ENCODE measurements at regions not wholly inside any gene's neighbourhood (a gene's known extent, or its start where the extent isn't known, plus 50 kb on each side); places are given as distances from the start of the nearest gene placed in this dataset.

- ChIA-PET CTCF (no interaction called here), POLR2A (no interaction called here)
- H3K27me3 Mint-ChIP-seq: peaks cover 2% of the 10 kb centered on the region
- no peak for ATAC-seq (ENCODE audit: low read depth)
- no peaks in the 10 kb centered on the region for H3K9me3 Mint-ChIP-seq
- no peaks in the 10 kb centered on the region for H3K4me1 Mint-ChIP-seq
- H3K27ac Mint-ChIP-seq: no peak overlapping the region
- H3K36me3 Mint-ChIP-seq (ENCODE audit: low read depth): no peaks in the 10 kb centered on the region
- no peak for DNase-seq
- H3K4me3 Mint-ChIP-seq: no peak overlapping the region
- intact Hi-C loops (cut with micrococcal nuclease): no loop called here
- TF ChIP-seq, protein P1, sequence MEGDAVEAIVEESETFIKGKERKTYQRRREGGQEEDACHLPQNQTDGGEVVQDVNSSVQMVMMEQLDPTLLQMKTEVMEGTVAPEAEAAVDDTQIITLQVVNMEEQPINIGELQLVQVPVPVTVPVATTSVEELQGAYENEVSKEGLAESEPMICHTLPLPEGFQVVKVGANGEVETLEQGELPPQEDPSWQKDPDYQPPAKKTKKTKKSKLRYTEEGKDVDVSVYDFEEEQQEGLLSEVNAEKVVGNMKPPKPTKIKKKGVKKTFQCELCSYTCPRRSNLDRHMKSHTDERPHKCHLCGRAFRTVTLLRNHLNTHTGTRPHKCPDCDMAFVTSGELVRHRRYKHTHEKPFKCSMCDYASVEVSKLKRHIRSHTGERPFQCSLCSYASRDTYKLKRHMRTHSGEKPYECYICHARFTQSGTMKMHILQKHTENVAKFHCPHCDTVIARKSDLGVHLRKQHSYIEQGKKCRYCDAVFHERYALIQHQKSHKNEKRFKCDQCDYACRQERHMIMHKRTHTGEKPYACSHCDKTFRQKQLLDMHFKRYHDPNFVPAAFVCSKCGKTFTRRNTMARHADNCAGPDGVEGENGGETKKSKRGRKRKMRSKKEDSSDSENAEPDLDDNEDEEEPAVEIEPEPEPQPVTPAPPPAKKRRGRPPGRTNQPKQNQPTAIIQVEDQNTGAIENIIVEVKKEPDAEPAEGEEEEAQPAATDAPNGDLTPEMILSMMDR (IDR thresholded peaks at IDR 0.05): no peak
Observed at GRCh38 chr9:20138841-20139240, 350.0 kb upstream of the SLC24A2 start.

GRCh38 chr9:20138116-20138515, 349.3 kb upstream of the SLC24A2 start:
- CTCF ChIA-PET: no interaction called here

GRCh38 chr9:20137425-20137824, 348.6 kb upstream of the SLC24A2 start:
- no peaks in the 10 kb centered on the region for H3K27me3 Mint-ChIP-seq
- TF ChIP-seq, protein P1 (IDR thresholded peaks at IDR 0.05): no peak
- H3K4me1 Mint-ChIP-seq: no peaks in the 10 kb centered on the region
- CTCF ChIA-PET: no interaction called here
- DNase-seq (no peak), ATAC-seq (ENCODE audit: low read depth) (no peak)
- intact Hi-C loops (cut with micrococcal nuclease): no loop called here
- H3K36me3 Mint-ChIP-seq (ENCODE audit: low read depth): no peaks in the 10 kb centered on the region
- no peaks in the 10 kb centered on the region for H3K9me3 Mint-ChIP-seq
- no peak overlapping the region for H3K4me3 Mint-ChIP-seq
- H3K27ac Mint-ChIP-seq: no peak overlapping the region
- POLR2A ChIA-PET: no interaction called here

More at GRCh38 chr9:20138116-20138515, 349.3 kb upstream of the SLC24A2 start:
- H3K27me3 Mint-ChIP-seq: no peaks in the 10 kb centered on the region
- intact Hi-C loops (cut with micrococcal nuclease): no loop called here
- no peaks in the 10 kb centered on the region for H3K36me3 Mint-ChIP-seq (ENCODE audit: low read depth)
- no peak overlapping the region for H3K27ac Mint-ChIP-seq
- ATAC-seq (ENCODE audit: low read depth): no peak
- DNase-seq: no peak
- TF ChIP-seq, protein P1 (IDR thresholded peaks at IDR 0.05): no peak
- POLR2A ChIA-PET: no interaction called here
- no peaks in the 10 kb centered on the region for H3K9me3 Mint-ChIP-seq
- no peak overlapping the region for H3K4me3 Mint-ChIP-seq
- H3K4me1 Mint-ChIP-seq: no peaks in the 10 kb centered on the region

- Mint-ChIP-seq H3K4me3 (no peak overlapping the region), H3K36me3 (ENCODE audit: low read depth) (no peaks in the 10 kb centered on the region), H3K9me3 (no peaks in the 10 kb centered on the region), H3K27ac (no peak overlapping the region), H3K4me1 (no peaks in the 10 kb centered on the region), H3K27me3 (peaks cover 1% of the 10 kb centered on the region)
- intact Hi-C loops (cut with micrococcal nuclease): no loop called here
- no peak for DNase-seq
- ATAC-seq (ENCODE audit: low read depth): no peak
- CTCF ChIA-PET: no interaction called here
- POLR2A ChIA-PET: no interaction called here
- TF ChIP-seq, protein P1 (IDR thresholded peaks at IDR 0.05): no peak
Observed at GRCh38 chr9:20135119-20135697, 346.4 kb upstream of the SLC24A2 start.

- TF ChIP-seq, protein P1 (IDR thresholded peaks at IDR 0.05): no peak
- DNase-seq (no peak), ATAC-seq (ENCODE audit: low read depth) (no peak)
- Mint-ChIP-seq H3K9me3 (no peaks in the 10 kb centered on the region), H3K27ac (no peak overlapping the region), H3K36me3 (ENCODE audit: low read depth) (no peaks in the 10 kb centered on the region), H3K27me3 (peaks cover 4% of the 10 kb centered on the region), H3K4me1 (no peaks in the 10 kb centered on the region), H3K4me3 (no peak overlapping the region)
- ChIA-PET CTCF (no interaction called here), POLR2A (no interaction called here)
- intact Hi-C loops (cut with micrococcal nuclease): no loop called here
Observed at GRCh38 chr9:20125727-20126126, 336.9 kb upstream of the SLC24A2 start.
